BJ (cell line): ENCODE measurements at regions not wholly inside any gene's neighbourhood (a gene's known extent, or its start where the extent isn't known, plus 50 kb on each side); places are given as distances from the start of the nearest gene placed in this dataset.
"Not testable (repeated sequence)": the region's sequence is repeated elsewhere in the genome, so short reads cannot be mapped to it uniquely, and the experiment has no call there.

Source experiments
- CTCF ChIA-PET: fragments of 350-600 bp; formaldehyde crosslinking; extraction: SDS; loops from one replicate; lab custom pipeline; 2021; ENCODE audit warnings: antibody characterized with exemption, inconsistent platforms; lab: Yijun Ruan, JAX
- POLR2A ChIA-PET: fragments of 300-600 bp; sonication (Branson Sonifier 250); formaldehyde crosslinking; extraction: SDS; loops from one replicate; lab custom pipeline; 2021; ENCODE audit warnings: antibody characterized with exemption; lab: Charles Lee
- DNase-seq: peaks from one replicate; pipeline ENCODE4 v3.0.0-alpha.2; 2011; ENCODE audit warnings: low read depth
- H3K27me3 ChIP-seq: 2 replicates; pipeline ENCODE4 v1.6.0; 2011; ENCODE audit warnings: low read length; ENCODE audit not compliant: control insufficient read depth, insufficient read depth
- H3K36me3 ChIP-seq: 2 replicates; pipeline ENCODE4 v1.5.1; 2011; ENCODE audit warnings: low read length; ENCODE audit not compliant: control insufficient read depth, insufficient read depth
- H3K4me3 ChIP-seq: 2 replicates; pipeline ENCODE4 v1.5.1; 2011; ENCODE audit warnings: low read depth, mild to moderate bottlenecking, control low read depth, low read length
- TF ChIP-seq, protein P1 (sequence below): IDR thresholded peaks from 2 replicates; pipeline ENCODE4 v1.5.1; 2011; ENCODE audit warnings: low read depth, mild to moderate bottlenecking, control low read depth, inconsistent platforms, low read length, moderate library complexity; ENCODE audit not compliant: insufficient read depth

DNA sequence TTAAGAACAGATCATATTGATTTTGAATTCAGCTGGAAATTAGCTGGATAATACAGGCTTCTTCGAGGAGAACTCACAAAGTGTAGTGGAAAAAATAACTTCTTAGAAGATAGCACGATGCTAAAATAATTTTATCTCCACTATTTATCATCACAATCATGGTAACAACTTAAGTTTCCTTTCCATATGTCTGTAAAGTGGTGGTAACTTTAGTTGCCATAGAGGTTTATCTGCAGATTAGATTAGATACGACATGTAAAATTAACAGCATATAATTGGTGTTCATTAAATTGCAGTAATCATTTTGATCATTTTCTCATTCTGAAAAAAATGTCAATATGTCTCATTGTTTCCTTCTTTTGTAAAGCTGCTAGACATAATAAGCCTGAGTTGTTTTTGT, 921.5 kb downstream of the KCNT2 start:
- H3K27me3 ChIP-seq = no peaks in the 10 kb centered on the region
- no peaks in the 10 kb centered on the region for H3K36me3 ChIP-seq
- no peak overlapping the region for H3K4me3 ChIP-seq
- no peak for DNase-seq
- TF ChIP-seq, protein P1, sequence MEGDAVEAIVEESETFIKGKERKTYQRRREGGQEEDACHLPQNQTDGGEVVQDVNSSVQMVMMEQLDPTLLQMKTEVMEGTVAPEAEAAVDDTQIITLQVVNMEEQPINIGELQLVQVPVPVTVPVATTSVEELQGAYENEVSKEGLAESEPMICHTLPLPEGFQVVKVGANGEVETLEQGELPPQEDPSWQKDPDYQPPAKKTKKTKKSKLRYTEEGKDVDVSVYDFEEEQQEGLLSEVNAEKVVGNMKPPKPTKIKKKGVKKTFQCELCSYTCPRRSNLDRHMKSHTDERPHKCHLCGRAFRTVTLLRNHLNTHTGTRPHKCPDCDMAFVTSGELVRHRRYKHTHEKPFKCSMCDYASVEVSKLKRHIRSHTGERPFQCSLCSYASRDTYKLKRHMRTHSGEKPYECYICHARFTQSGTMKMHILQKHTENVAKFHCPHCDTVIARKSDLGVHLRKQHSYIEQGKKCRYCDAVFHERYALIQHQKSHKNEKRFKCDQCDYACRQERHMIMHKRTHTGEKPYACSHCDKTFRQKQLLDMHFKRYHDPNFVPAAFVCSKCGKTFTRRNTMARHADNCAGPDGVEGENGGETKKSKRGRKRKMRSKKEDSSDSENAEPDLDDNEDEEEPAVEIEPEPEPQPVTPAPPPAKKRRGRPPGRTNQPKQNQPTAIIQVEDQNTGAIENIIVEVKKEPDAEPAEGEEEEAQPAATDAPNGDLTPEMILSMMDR = no peak
- ChIA-PET POLR2A (no interaction called here), CTCF (no interaction called here)

DNA sequence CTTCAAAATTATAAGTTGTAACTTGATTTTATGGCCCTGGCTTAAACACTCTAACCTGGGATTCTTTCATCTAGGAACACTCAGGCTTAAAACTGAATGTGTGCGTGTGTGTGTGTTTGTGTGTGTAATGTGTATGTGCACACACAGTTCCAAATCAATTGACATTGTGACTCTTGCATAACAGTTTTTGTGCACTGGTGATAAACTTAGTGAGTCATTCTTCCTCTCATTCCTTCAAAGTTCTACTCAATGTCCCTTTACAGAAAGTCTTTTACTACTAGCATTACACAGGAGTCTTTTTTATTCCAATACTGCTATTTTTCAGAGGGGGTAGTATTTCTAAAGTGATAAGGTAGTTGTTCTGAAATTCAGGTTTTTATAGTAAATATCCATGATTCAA, 943.6 kb downstream of the KCNT2 start:
- ChIA-PET POLR2A (no interaction called here), CTCF (no interaction called here)
- no peak for DNase-seq
- no peak overlapping the region for H3K4me3 ChIP-seq
- TF ChIP-seq, protein P1 = no peak
- H3K36me3 ChIP-seq = no peaks in the 10 kb centered on the region; the same call in 1 of the 2 replicates
- H3K27me3 ChIP-seq = no peaks in the 10 kb centered on the region

DNA sequence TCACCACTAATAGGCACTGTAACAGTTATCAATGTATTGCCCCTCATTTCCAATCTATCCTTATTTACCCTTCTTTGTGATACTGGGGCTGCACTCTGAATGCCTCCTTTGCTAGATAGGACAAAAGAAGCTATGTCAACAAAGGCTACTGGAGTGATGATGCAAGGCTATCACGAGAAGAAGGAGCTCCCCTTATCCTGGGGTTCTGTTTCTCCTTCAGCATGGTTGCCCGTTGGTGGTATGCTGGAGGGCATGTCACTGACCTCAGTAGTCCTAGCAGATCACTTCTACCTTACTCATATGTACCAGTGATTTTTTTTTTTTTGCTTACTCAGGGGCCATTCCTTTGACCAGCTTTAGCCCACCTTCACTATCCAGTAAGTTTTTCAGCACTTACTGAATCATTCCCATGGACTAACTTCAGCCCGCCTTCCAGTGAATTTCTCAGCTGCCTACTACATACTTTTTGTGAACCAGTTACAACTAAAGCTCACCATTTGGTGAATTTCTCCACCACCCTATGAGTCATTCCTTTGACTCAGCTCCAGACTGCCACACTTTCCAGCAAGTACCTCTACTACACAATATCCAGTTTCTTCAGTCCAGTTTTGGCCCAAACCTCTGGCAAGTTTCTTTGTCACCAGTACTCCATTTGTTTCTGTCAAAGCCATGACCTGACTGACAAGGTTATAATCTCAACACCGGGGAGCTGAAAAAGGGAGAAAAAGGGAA, 944.5 kb downstream of the KCNT2 start:
- no peaks in the 10 kb centered on the region; the same call in 1 of the 2 replicates for H3K36me3 ChIP-seq
- ChIA-PET POLR2A (no interaction called here), CTCF (interaction anchor here (1.1 kb wide), 1 partner anchor 17 kb away, joined by 3 read pairs; no protein-coding TSS in a partner anchor)
- TF ChIP-seq, protein P1 = no peak
- DNase-seq = peak; percentile 66
- no peaks in the 10 kb centered on the region for H3K27me3 ChIP-seq
- no peak overlapping the region for H3K4me3 ChIP-seq

DNA sequence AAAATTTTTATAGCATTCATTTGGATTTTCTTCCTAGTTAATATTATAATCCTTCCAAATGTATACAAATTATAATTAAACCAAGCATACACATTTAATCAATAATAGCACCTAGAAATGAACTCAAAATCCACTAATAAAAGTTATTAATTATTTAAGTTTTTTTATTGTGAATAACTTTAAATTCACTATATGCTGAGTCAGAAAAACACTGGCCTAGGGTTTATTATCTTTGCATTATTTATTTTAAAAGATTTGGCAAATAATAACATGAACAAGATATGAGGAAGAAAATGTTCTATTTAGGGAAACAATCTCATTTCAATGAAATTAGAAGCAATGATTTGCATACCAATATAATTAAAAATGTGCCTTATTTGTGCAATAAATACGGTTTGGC, 951.5 kb downstream of the KCNT2 start:
- no peak for DNase-seq
- H3K27me3 ChIP-seq = no peaks in the 10 kb centered on the region
- no peak overlapping the region for H3K4me3 ChIP-seq
- ChIA-PET POLR2A (no interaction called here), CTCF (interaction anchor here (0.6 kb wide), 1 partner anchor 59 kb away, joined by 4 read pairs; no protein-coding TSS in a partner anchor)
- H3K36me3 ChIP-seq = no peaks in the 10 kb centered on the region; the same call in 1 of the 2 replicates
- TF ChIP-seq, protein P1 = no peak

DNA sequence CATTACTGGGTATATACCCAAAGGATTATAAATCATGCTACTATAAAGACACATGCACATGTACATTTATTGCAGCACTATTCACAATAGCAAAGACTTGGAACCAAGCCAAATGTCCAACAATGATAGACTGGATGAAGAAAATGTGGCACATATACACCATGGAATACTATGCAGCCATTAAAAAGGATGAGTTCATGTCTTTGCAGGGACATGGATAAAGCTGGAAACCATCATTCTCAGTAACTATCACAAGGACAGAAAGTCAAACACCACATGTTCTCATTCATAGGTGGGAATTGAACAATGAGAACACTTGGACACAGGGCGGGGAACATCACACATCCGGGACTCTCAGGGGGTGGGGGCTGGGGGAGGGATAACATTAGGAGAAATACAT, 959.4 kb downstream of the KCNT2 start:
- POLR2A ChIA-PET, CTCF ChIA-PET, H3K4me3 ChIP-seq, DNase-seq, H3K27me3 ChIP-seq, H3K36me3 ChIP-seq: not testable (repeated sequence)
